GM18868 (cell line): ENCODE measurements at regions not wholly inside any gene's neighbourhood (a gene's known extent, or its start where the extent isn't known, plus 50 kb on each side); places are given as distances from the start of the nearest gene placed in this dataset.

Experiments
- ATAC-seq: cut with Tn5 transposase; IDR thresholded peaks from one replicate; pipeline ENCODE4 v1.9.1; 2021; ENCODE audit warnings: mild to moderate bottlenecking, moderate library complexity; ENCODE audit not compliant: unreplicated experiment

DNA sequence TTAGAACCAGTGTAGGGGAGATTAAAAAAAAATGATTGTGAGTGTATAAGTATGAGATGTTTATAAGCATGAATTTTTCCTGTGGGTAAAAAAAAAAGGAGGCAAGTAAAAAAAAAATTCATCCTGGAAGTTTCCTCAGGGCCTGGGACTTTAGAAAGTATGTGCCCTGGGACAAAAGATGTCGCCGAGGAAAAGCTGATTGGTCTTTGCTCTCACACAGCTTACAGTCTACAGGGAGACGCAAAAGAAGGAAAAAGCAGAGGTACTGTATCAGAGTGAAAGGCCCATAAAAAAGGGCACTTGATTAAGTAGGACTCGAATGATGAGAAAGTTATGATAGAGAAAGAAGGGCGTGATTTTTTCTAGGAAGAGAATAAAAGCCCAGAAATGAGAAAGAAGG, 501.4 kb upstream of the MEF2C start:
- no peak for ATAC-seq

DNA sequence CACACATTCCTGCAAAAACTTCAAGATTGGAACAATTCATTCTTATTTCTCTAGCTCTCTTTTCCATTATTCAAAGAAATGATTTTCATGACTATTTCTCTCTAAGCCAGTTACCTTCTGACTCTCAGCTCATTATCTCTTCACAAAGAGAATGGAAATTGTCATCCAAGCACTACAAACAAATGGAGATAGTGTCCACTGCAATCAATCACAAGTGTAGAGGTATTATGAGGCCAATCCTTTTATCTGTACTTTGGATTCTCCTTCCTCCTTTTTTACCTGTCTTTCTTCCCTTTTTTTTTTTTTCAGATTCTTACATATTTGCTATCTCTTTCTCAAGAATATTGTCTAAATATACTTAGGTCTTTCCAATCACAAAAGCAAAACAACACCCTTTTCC, 497.7 kb upstream of the MEF2C start:
- no peak for ATAC-seq

DNA sequence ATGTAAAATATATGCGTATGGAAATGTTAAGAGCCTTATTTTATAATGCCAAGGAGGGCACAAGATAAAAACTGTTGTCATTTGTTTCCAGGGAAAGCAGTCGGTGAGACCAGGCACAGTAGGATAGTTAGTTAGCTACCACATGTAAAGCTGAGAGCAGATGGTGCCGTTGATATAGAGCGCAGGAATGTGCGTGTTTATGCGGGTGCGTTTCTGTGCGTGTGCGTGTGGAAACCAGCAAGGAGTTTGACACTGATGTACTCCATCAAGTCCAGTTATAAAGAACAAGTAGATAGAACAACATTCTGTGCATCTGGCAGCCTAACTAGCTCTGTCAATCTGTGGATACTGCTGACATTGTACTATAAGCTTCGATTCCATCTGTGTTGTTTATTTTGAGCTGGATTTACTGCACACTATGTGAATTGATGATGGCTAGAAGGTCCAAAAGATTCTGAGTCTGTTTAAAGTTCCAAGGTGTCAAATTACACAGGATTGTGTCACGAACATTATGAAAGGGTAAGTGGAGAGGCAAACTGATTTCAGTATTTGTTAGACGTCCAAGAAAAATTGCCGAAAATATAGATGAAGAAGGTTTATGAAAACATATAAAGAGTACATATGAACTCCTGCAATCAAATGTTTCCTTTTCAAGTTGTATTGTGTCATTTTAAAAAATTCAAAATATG, 494.9 kb upstream of the MEF2C start:
- ATAC-seq = no peak

DNA sequence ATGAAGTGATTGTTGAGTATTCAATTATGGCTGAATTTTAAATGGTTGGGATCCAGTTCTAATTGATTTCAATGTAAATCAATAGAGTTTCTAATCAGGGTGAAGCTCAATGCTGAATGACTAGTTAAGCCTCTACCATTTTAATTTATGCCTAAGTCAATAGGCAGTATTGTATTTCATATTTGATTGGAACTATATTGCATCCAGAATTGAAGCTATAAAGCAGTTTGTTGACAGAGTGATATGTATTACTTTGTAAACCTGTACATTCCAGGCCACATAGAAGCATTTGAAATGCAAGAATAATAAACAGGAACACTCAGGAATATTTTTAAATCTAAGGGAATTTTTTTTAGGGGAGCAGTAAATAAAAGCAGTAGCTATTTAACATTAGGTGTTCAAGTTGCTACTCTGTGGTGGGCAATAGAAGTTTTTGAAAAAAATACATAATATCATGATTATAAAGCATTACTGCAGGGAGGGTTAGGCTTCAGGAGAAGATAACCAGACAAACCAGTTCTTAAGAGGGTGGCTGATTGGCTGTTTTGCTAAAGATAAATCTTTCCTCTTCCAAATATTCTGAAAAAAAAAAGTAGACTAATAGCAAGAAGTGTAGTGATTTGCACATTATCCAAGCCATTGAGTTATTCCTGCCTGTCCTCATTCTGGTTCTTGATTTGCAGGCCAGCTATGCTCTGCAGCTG, 492.0 kb upstream of the MEF2C start:
- ATAC-seq = no peak

DNA sequence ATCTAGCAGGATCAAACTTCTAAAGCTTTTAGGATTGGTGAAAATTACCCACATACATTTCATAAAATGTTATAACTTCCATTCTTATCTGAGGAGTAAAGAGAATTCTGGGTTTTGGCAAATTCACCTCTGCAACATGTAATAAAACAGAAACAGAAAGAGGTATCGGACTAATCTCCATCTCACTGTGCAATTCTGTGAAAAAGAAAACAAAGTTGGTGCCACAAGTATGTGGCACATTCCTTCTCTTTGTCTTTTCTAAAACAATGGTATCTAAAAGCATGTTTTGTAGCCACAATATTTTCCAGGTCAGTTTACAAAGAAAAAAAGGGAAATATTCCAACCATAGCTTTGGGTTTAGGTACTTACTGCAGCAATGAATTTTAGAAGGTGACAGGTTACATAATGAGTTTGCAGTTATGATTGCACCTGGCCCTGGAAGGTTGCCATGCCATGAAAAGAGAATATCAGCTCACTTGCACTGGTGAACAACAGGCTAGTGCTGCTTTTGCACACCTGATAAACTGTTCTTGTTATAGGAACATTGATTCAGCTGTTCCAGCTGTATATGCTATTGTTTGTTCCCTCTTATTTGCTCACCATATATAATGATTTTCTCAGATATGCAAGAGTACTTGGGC, 491.3 kb upstream of the MEF2C start:
- no peak for ATAC-seq

DNA sequence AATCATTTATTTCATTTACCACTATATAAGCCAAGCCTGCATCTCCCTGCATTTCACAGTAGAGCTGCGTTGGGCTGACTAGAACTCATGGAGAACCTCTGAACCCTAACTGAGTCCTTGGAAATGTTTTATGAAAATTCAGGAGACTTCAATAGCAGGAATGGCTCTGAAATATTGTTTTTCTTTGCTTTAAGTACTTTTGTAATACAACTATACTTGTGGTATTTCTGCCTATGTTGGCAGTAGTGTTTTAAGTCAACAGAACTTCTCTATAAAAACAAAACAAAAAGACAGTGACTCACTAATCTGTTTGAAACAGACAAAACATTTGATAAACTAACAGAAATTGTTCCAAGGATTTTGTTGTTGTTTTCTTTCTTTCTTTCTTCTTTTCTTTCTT, 489.2 kb upstream of the MEF2C start:
- no peak for ATAC-seq

DNA sequence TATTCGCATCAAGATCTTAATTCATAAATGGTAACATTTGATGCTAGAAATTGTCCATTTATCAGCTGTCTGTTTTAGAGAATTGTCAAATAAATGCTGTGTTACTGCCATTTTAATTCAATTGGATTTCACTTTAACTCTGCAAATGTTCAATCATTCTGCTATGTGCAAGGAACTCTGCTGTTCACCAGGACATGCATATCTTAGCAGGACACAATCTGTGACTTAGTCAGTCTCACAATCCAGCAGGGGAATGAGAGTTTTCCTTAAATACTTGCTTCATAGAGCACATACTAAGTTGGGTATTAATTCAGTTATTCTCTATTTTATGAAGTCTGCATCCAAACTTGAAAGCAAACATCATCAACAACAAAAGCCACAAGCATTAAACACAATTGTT, 488.7 kb upstream of the MEF2C start:
- no peak for ATAC-seq

DNA sequence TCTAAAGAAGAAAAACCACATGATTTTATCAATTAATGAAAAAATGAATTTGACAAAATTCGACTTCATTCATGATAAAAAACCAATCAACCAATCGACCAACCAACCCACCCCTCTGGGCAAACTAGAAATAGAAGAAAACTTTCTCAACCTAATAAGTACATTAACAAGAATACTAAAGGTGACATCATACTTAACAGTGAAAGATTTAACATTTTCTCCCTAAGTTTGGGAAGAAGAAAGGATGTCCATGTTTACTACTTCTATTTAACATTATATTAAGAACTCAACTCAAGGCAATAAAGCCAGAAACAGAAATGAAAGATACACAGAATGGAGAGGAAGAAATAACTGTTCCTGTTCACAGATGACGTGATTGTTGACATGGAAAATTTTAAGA, 476.1 kb upstream of the MEF2C start:
- ATAC-seq = no peak

DNA sequence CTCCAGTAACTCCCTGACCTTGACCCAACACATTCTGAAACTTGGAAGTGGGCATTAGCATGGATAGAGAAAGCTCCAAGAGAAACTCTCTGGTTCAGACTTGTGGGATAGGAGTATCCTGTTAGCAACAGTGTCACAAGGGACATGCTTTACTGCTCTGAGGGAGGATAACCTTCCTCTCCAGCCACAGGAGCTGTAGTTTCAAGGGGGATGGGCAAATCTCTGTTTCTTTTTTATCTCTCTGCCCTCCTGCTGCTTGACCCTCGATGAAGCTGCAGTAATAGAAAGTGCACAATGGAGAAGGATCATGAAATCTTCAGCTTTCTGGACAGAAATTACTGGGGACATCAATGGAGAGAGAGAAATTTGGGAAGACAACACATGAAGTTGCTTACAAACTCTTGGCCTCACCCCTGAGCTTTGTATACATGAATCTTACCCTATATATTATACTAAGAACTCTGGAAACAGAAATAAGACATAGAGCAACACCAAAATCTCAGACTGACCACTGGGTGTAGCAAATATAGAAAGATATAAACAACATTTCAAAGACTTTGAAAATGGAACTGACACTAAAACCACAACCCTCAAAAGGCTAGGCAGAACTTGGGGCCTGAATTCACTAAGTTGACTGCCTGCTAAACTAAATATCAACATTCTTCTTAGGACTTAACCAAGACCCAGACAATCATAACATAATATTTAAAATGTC, 471.0 kb upstream of the MEF2C start:
- no peak for ATAC-seq

DNA sequence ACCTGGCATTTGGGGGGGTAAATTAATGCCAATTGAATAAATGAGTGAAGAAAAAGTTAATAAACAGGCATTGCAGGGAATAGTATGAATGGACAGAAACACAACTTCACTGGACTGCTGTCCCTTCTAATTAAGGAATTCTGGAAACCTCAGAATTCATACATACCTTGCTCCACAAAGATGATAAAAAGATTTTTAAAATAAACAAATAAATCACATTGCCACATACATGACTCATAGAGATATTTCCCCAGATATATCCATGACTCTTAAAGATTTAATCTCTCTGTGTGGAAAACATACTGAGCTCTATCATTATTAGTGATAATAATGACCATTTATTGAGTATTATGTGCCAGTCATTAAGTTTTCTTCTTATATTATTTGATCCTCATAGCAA, 469.0 kb upstream of the MEF2C start:
- ATAC-seq = no peak

DNA sequence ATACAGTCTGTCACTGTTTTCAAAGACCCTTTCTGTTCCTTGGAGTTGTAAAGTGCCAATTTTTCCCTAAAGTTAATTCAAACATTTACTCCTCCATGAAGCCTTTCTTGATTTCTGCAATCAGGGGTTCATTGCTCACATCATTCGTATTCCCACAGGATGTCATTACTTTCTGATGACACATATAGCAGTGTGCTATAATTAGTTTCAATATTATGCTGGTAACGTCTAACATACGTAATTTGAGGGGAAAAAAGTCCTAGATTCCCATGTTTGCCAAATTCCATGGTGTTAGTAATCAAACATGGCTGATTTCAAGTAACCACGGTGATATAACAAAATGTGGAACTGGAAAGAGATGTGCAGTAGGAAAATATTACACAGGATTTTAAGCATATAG, 468.2 kb upstream of the MEF2C start:
- peak; percentile 3 for ATAC-seq

DNA sequence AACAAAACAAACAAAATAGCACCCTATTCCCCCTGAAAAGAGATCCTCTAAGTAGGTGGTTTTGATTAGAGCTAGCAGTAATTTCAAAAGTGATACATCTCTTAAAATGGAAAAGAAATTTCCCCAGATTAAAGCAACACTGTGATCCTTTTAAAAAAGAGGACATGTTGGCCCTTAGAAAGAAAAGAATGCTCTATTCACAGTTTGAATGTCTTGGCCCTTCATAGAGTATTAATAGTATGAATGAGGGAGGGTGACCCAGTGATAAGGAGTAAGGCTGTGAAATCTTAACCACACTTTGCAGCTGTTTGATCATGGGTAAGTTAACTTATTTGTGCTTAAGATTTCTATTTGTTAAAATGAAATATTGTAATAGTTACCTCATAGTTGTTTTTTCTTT, 467.7 kb upstream of the MEF2C start:
- peak; percentile 71 for ATAC-seq

DNA sequence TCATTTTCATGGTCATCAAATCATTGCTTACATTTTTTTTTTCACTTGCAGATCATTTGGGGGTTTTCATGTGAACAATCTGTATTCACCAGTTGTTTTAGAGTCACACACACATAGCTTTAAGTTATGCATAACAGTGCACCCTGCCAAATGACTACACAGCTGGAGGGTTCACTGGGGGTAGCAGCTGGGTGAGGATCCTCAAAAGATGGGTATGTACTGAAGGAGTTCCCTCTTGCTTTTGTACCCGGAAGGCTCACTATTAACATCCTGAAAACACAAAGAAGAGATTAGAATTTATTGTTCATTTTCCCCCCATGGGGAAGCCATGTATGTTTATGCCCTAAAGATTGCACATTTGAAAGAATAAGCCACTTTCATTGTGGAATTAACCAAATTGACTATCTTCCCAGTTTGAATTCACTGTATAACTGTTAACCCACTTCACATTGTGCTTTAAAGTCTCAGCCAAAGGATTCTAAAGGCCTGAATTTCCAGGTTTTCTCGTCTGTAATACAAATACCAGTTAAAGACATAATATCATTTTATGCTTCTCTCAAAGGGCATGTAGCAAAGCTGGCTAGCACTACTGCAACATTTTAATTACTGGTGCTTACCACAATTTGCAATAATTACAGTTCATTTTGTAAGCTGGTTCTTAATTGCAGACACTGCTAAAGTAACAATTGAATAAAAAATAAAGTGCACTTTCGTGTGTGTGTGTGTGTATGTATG, 466.4 kb upstream of the MEF2C start:
- no peak for ATAC-seq

DNA sequence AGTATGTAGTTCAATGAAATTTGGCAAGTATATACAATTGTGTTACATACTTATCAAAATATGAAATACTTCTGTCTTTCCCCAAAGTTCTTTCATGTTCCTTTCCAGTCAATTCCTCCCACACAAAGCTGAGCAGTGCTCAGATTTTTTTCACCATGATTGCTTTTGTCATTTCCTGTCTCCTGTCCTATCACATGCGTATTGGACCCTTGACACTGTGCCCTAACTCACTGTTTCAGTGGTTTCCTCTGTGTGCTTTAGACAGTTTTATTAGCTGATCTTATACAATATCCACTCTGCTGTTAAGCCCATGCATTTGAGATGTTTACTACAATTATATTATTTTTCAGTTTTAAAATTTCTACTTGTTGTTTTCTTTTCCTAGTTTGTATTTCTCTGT, 463.6 kb upstream of the MEF2C start:
- ATAC-seq = no peak

DNA sequence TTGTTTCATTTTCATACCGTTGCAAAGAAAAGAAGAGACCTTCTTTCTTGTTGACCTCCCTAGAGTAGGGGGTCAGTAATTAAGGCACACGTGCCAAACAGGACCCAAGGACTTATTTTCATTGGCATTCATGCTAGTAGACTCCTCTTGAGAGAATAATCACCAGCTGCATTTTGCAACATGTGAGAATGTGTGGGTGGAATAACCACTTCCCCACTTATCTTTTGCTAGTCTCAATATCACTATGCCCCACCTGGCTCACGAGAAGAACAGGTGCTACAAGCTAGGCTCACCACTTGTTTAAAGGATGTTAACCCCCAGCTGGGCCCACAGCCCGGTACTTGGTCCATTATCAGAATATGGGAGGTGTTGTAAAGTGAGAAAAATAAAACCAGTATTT, 460.7 kb upstream of the MEF2C start:
- ATAC-seq = peak; percentile 82

DNA sequence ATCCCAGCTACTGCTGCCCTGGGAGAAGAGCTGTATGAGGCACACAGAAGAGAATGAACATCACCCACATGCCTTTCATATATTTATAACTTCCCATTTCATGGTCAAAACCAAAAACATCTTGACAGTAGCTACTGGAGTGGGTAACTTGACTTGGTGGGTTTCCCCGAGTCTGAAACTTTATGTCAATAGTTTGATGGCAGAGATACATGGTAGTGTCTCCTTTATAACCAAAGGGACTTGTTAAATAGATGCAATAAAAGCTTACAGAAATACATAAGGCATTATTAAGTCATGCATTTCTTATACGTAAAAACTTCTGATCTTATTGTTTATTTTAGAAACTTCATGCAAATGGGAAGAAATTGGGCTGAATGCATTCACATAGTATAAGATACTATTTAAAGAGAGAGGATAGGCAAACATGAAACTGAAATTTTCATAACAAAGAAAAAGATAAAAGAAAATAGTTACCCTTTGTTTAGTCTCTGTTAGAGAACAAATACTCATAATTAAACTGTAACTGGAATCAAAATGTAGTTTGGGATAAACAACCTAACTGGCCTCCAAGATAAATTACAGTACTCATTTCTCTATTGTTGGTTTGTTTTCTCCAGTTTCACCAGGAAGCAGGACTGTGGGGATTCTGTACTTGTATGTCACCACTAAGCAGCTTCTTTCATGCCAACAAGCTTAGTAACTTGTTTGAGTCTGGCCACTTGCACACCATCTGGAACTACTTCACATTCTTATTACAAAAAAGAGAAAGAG, 459.3 kb upstream of the MEF2C start:
- ATAC-seq = peak; percentile 49

DNA sequence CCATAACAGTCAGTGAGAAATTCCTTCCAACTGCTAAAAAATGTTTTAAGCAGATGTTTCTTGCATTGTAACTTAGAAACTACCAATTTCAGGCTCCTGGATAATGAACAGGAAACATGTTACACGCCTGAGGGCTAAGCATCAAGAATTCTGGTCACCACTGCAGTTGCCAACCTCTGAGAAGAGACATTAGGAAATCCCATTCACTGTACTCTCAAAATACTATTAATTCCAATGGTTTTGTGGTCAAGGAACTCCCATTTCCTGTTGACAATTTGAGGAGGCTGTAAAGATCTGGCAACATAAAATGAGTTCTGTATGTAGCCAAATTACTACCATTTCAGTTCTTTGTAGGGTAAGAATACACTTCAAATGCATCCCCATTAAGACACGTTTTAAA, 456.0 kb upstream of the MEF2C start:
- ATAC-seq = no peak

DNA sequence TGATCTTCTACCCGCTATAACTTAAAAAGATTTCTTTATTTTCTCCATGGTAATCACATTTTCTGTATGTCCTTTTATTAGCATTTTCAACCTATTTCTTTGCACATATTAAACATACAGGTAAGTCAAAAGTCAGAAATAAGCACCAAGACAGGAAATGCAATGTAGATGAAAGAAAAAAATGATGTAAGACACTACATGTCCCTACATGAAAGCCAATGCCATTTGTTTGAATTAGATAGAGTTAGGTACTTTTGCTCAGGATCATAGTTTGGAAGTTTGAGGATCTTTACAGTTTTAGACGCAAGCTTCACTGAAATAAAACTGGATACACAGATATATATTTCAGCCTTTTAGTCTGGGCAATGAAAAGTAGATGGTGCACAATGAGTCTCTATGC, 453.1 kb upstream of the MEF2C start:
- ATAC-seq = no peak

DNA sequence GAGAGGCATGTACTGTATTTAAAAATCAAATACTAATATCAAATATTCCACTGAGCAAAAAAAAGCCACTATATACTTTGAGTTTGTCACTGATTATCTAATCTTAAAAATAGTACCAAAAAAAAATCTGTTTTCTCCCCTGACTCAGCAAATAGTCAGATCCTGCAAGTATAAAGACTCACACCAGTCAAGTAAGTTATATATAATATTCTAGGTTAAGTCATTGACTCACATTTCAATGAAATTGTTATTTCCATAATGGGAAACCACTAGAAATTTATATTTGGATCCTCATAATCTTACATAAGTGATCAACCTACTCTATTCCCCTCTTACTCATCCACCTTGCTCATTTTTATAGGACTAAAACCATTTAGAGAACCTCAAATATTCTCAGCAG, 447.2 kb upstream of the MEF2C start:
- no peak for ATAC-seq

DNA sequence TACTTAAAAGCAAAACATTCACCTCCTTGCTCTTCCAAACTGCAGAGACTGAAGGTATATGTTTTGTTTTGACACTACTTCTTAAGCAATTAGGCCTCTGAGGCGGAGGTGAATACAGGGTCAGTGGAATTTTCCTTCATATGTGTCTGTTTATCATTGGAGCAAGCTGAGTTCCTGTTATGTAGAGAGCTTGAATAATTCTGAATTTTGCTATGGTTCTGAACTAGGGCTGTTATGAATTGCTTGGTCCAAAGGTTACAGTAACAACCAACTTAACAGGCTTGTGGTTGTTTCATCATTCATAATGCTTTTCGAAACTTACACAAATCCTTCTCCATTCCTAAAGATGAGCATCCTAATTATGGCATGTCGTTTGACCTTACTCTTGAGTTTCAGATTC, 444.6 kb upstream of the MEF2C start:
- no peak for ATAC-seq
